GM23248 (cell line): ENCODE measurements at regions not wholly inside any gene's neighbourhood (a gene's known extent, or its start where the extent isn't known, plus 50 kb on each side); places are given as distances from the start of the nearest gene placed in this dataset.

Experiments used
- DNase-seq: peaks from one replicate; pipeline ENCODE4 v3.0.0-alpha.2; 2015
- H2AFZ ChIP-seq: fragments of 200-600 bp; sonication (generic); 2 replicates; pipeline ENCODE4 v1.6.1; 2016; ENCODE audit warnings: antibody characterized with exemption
- H3F3A ChIP-seq: fragments of 200-600 bp; sonication (generic); 2 replicates; pipeline ENCODE4 v1.6.1; 2016; ENCODE audit warnings: mild to moderate bottlenecking, antibody characterized with exemption, mixed run types; ENCODE audit not compliant: insufficient read depth
- H3K27ac ChIP-seq: fragments of 200-600 bp; sonication (generic); 2 replicates; pipeline ENCODE4 v1.5.1; 2016; ENCODE audit warnings: mild to moderate bottlenecking
- H3K27me3 ChIP-seq: fragments of 200-600 bp; sonication (generic); replicated peaks from 2 replicates; pipeline ENCODE4 v1.6.1; 2016; ENCODE audit warnings: mild to moderate bottlenecking; ENCODE audit not compliant: insufficient read depth
- H3K36me3 ChIP-seq: fragments of 200-600 bp; sonication (generic); 2 replicates; pipeline ENCODE4 v1.6.1; 2016; ENCODE audit warnings: low read depth, mild to moderate bottlenecking
- H3K4me1 ChIP-seq: fragments of 200-600 bp; sonication (generic); 2 replicates; pipeline ENCODE4 v1.6.1; 2016; ENCODE audit warnings: mild to moderate bottlenecking; ENCODE audit not compliant: insufficient read depth
- H3K4me2 ChIP-seq: fragments of 200-600 bp; sonication (generic); one replicate; pipeline ENCODE4 v1.6.1; 2016; ENCODE audit warnings: mild to moderate bottlenecking; ENCODE audit not compliant: unreplicated experiment
- H3K4me3 ChIP-seq: fragments of 200-600 bp; sonication (generic); 2 replicates; pipeline ENCODE4 v1.5.1; 2016; ENCODE audit warnings: mild to moderate bottlenecking
- H3K79me2 ChIP-seq: fragments of 200-600 bp; sonication (generic); 2 replicates; pipeline ENCODE4 v1.6.1; 2016; ENCODE audit warnings: mild to moderate bottlenecking; ENCODE audit not compliant: insufficient read depth
- H3K9ac ChIP-seq: fragments of 200-600 bp; sonication (generic); 2 replicates; pipeline ENCODE4 v1.6.1; 2016; ENCODE audit warnings: mild to moderate bottlenecking
- H3K9me2 ChIP-seq: fragments of 200-600 bp; sonication (generic); 2 replicates; pipeline ENCODE4 v1.6.1; 2016; ENCODE audit warnings: mixed run types, mild to moderate bottlenecking, moderate library complexity; ENCODE audit not compliant: insufficient read depth
- H3K9me3 ChIP-seq: fragments of 200-600 bp; sonication (generic); one replicate; pipeline ENCODE4 v1.6.1; 2017; ENCODE audit warnings: low read depth
- H4K20me1 ChIP-seq: fragments of 200-600 bp; sonication (generic); 2 replicates; pipeline ENCODE4 v1.6.0; 2016; ENCODE audit not compliant: insufficient read depth
- EZH2 ChIP-seq: fragments of 200-600 bp; sonication (generic); IDR thresholded peaks from 2 replicates; pipeline ENCODE4 v1.6.1; 2018; ENCODE audit warnings: antibody characterized with exemption, mild to moderate bottlenecking; ENCODE audit not compliant: insufficient read depth, poor library complexity, severe bottlenecking
- EZH2phosphoT487 ChIP-seq: fragments of 200-600 bp; sonication (generic); IDR thresholded peaks from 2 replicates; pipeline ENCODE4 v1.6.1; 2018; ENCODE audit warnings: antibody characterized with exemption, moderate library complexity, mild to moderate bottlenecking, low read depth; ENCODE audit not compliant: insufficient read depth
- WGBS, 2 experiments: methylation state at CpG; one replicate each; pipeline ENCODE4 v1.1.6; 2015 to 2017; ENCODE audit warnings: low lambda C conversion rate in 2 of 2, low coverage in 1 of 2; ENCODE audit errors: missing lambda C conversion rate in 2 of 2; 5-methylcytosine and 5-hydroxymethylcytosine counted together
- in situ Hi-C: fragments of 300-500 bp; cut with MboI; formaldehyde crosslinking; loops from 2 replicates; pipeline ENCODE4 v1.15.0; 2020

GRCh38 chr10:63994371-63994770 lies 473.2 kb downstream of the REEP3 start:
- Histone ChIP-seq H3K79me2 (no peaks in the 10 kb centered on the region), H3K9me2 (no peaks in the 10 kb centered on the region), H3K4me3 (no peak overlapping the region), H3K4me1 (no peaks in the 10 kb centered on the region), H3K27me3 (no peaks in the 10 kb centered on the region), H3K4me2 (no peak overlapping the region), H3F3A (no peaks in the 10 kb centered on the region), H4K20me1 (no peaks in the 10 kb centered on the region), H3K9ac (no peak overlapping the region), H2AFZ (no peak overlapping the region), H3K9me3 (no peaks in the 10 kb centered on the region), H3K27ac (no peak overlapping the region), H3K36me3 (no peaks in the 10 kb centered on the region)
- DNase-seq: no peak
- in situ Hi-C loops: no loop called here
- TF ChIP-seq EZH2phosphoT487 (no peak), EZH2 (no peak)
- 17 to 26% methylated on average over 7 of the region's 7 CpGs for WGBS, 2 experiments

GRCh38 chr10:64007157-64007556 lies 486.0 kb downstream of the REEP3 start:
- H2AFZ ChIP-seq: no peak overlapping the region
- H3K36me3 ChIP-seq: no peaks in the 10 kb centered on the region
- no peaks in the 10 kb centered on the region for H3K4me1 ChIP-seq
- DNase-seq: no peak
- no peaks in the 10 kb centered on the region for H3K27me3 ChIP-seq
- H3K79me2 ChIP-seq: no peaks in the 10 kb centered on the region
- no peaks in the 10 kb centered on the region for H4K20me1 ChIP-seq
- H3K4me3 ChIP-seq: no peak overlapping the region
- H3K9me3 ChIP-seq: no peaks in the 10 kb centered on the region
- no peaks in the 10 kb centered on the region for H3F3A ChIP-seq
- H3K9ac ChIP-seq: no peak overlapping the region
- in situ Hi-C loops: no loop called here
- WGBS, 2 experiments: 40 to 41% methylated on average over 8 of the region's 8 CpGs
- no peak overlapping the region for H3K4me2 ChIP-seq
- no peaks in the 10 kb centered on the region for H3K9me2 ChIP-seq
- no peak overlapping the region for H3K27ac ChIP-seq
- TF ChIP-seq EZH2 (no peak), EZH2phosphoT487 (no peak)

GRCh38 chr10:64010711-64011110 lies 489.5 kb downstream of the REEP3 start:
- Histone ChIP-seq H3K36me3 (no peaks in the 10 kb centered on the region), H3K9ac (no peak overlapping the region), H3K27me3 (no peaks in the 10 kb centered on the region), H4K20me1 (no peaks in the 10 kb centered on the region), H3K4me1 (no peaks in the 10 kb centered on the region), H3K27ac (no peak overlapping the region), H3K4me2 (no peak overlapping the region), H3K9me2 (no peaks in the 10 kb centered on the region), H3F3A (no peaks in the 10 kb centered on the region), H3K9me3 (no peaks in the 10 kb centered on the region), H2AFZ (no peak overlapping the region), H3K4me3 (no peak overlapping the region), H3K79me2 (no peaks in the 10 kb centered on the region)
- DNase-seq: no peak
- no peak for TF ChIP-seq EZH2
- TF ChIP-seq EZH2phosphoT487: no peak
- in situ Hi-C loops: no loop called here

GRCh38 chr10:64011912-64012714 lies 490.9 kb downstream of the REEP3 start:
- no peaks in the 10 kb centered on the region for H3F3A ChIP-seq
- no peaks in the 10 kb centered on the region for H3K9me2 ChIP-seq
- no peak overlapping the region for H3K4me2 ChIP-seq
- H3K9me3 ChIP-seq: no peaks in the 10 kb centered on the region
- H4K20me1 ChIP-seq: no peaks in the 10 kb centered on the region
- no peaks in the 10 kb centered on the region for H3K79me2 ChIP-seq
- no peak overlapping the region for H3K27ac ChIP-seq
- no peak overlapping the region for H2AFZ ChIP-seq
- H3K4me3 ChIP-seq: no peak overlapping the region
- in situ Hi-C loops: no loop called here
- TF ChIP-seq EZH2phosphoT487 (no peak), EZH2 (no peak)
- no peaks in the 10 kb centered on the region for H3K27me3 ChIP-seq
- WGBS, 2 experiments: 1 to 2% methylated on average over 7 of the region's 7 CpGs
- no peaks in the 10 kb centered on the region for H3K36me3 ChIP-seq
- no peak for DNase-seq
- H3K4me1 ChIP-seq: no peaks in the 10 kb centered on the region
- H3K9ac ChIP-seq: no peak overlapping the region
